ENCODE measurements at regions not wholly inside any gene's neighbourhood (a gene's known extent, or its start where the extent isn't known, plus 50 kb on each side); places are given as distances from the start of the nearest gene placed in this dataset.

- TF ChIP-seq CTCF (conservative IDR thresholded peaks at IDR 0.05): no peak
- TF ChIP-seq ZFX (IDR thresholded peaks at IDR 0.05): no peak
Observed at GRCh38 chr12:46577063-46577776, 204.6 kb upstream of the SLC38A2 start.

Data from C4-2B (cell line).